HepG2 (cell line): ENCODE measurements at regions not wholly inside any gene's neighbourhood (a gene's known extent, or its start where the extent isn't known, plus 50 kb on each side); places are given as distances from the start of the nearest gene placed in this dataset.

Source experiments
- POLR2AphosphoS5 ChIP-seq: IDR thresholded peaks from 2 replicates; pipeline ENCODE4 v1.6.1; 2012; ENCODE audit warnings: low read depth, low read length
- SETDB1 ChIP-seq: sonication (generic); formaldehyde crosslinking; IDR thresholded peaks from 2 replicates; pipeline ENCODE4 v1.5.1; 2020; ENCODE audit warnings: missing genetic modification reagents, mild to moderate bottlenecking, borderline replicate concordance
- SRF ChIP-seq: IDR thresholded peaks from 2 replicates; pipeline ENCODE4 v1.6.1; 2011; ENCODE audit warnings: mild to moderate bottlenecking, low read depth, low read length, moderate library complexity

DNA sequence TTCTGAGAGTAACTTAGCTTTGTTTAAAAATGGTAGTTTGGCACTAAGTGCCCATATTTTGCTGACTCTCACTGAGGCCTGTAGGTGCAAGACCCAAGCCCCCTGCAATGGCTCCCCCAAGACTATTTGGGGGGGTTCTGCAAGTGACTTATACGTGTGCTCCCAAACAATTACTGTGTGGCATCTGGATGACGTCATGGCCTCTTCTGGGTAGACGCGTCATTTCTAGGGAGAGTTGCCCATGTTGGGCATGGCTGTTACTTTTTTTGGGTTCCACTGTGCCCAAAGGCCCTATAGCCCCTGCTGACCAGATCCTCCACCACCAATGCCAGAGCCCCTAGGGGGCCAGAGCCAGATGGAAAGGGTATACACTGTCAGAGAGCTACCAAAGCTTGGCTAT lies 110.3 kb upstream of the MYLIP start:
- TF ChIP-seq SRF, result no peak
- TF ChIP-seq SETDB1 (CRISPR knock-in tag), result no peak
- TF ChIP-seq POLR2AphosphoS5, result no peak
